ENCODE measurements at regions not wholly inside any gene's neighbourhood (a gene's known extent, or its start where the extent isn't known, plus 50 kb on each side); places are given as distances from the start of the nearest gene placed in this dataset.

GRCh38 chr12:98317939-98318899, 197.2 kb upstream of the TMPO start:
- DNase-seq = no peak

- no peak for DNase-seq
Observed at GRCh38 chr12:98319716-98320425, 195.5 kb upstream of the TMPO start.

GRCh38 chr12:98325003-98325402, 190.4 kb upstream of the TMPO start:
- DNase-seq = no peak

GRCh38 chr12:98328467-98328866, 186.9 kb upstream of the TMPO start:
- no peak for DNase-seq

DNA sequence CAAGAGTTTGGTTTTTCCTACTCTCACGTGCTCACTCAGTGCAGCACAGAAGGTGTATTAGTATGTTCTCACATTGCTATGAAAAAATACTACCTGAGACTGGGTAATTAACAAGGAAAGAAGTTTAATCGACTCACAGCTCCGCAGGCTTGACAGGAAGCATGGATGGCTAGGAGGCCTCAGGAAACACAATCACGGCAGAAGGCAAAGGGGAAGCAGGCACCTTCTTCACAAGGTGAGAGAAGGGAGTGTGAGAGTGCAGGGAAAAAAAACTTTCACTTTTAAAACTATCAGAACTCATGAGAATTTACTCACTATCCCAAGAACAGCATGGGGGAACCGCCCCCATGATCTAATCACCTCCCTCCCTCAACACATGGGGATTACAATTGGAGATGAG, 185.8 kb upstream of the TMPO start:
- no peak for DNase-seq

DNA sequence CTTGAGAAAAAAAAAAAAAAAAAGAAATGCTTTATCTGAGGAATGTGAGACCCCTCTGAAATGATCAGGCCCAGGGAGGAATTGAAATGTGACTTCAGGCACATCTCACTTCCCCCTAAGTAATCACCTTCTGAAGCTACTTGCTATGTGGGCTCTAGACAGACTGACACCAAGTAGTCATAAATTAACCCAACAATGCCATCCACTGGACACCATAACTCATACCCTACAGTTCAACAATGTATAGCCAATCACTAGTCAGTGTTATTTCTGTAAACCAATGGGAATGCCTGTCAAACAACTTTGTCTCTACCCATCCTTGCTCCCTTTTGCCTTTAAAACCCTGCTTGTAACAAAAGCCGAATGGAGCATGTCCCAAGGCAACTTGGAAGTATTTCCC, 182.7 kb upstream of the TMPO start:
- no peak for DNase-seq

DNA sequence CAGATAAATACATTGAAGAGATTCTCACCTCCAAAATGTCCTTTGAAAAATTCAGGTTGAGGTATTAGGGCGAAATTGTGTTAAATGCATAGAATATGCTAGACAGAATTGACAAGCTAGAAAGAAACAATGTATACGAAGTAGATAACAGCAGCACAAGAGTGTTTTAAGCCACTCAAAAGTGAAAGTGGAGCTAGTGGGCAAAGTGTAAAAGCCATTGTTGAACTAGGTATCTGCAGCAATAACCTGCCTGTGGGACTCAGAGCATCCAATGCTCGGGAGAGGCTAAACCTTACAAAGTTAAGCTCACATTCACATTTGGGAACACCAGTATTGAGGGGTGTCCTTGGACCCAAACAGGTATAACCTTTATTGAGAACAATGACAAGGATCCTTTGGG, 180.6 kb upstream of the TMPO start:
- DNase-seq = no peak

GRCh38 chr12:98341026-98341425, 174.4 kb upstream of the TMPO start:
- DNase-seq = no peak

GRCh38 chr12:98341732-98342131, 173.7 kb upstream of the TMPO start:
- no peak for DNase-seq

DNA sequence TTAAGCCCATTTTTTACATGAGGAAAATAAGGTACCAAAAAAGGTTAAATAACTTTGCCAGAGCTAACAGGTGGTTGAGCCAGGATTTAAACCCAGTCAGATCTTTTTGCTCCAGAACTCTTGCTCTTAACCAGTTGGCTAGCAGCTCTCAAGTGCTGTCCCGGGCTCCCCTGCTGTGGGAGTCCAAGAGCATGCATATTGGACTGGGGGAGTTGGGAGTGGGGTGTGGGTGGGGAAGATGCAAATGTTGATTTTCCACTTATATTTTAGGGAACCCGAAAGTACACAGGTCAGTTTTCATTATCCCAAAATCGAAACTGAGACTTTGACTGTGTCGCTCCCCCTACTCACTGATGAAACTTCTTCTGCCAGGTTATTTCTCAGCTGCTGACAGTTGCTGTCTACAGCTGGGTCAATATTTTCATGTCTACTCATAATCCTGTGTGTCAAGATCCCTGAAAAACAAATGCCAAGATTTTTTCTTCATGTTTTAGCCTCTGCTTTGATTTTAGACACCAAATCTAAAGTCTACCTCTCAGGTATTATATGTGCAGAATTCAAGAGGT, 172.3 kb upstream of the TMPO start:
- no peak for DNase-seq

- DNase-seq = no peak
Observed at GRCh38 chr12:98344046-98344930, 171.1 kb upstream of the TMPO start.

DNA sequence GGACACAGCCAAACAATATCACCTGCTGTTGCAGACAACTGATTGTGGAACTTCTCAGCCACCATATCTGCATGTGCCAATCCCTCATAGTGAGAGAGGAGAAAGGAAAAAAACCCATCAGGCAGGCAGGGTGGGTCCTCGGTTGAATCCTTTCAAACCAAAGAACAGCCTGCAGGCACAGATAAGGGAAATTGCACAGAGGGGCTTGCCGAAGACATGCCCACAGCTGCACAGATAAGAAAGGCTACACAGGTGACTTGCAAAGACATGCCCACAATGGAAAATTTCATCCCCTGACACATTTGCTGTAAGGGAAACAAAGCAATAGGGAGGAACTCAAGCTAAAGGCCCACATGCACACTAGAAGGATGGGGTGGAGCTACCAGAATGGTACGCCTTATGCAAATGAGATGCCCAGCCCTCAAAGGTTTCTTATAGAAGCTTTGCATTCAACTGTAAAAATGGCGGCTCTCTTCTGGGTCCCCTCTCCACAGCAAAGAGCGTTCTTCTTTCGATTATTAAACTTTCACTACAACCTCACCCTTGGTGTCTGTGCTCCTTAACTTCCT, 170.0 kb upstream of the TMPO start:
- no peak for DNase-seq

DNA sequence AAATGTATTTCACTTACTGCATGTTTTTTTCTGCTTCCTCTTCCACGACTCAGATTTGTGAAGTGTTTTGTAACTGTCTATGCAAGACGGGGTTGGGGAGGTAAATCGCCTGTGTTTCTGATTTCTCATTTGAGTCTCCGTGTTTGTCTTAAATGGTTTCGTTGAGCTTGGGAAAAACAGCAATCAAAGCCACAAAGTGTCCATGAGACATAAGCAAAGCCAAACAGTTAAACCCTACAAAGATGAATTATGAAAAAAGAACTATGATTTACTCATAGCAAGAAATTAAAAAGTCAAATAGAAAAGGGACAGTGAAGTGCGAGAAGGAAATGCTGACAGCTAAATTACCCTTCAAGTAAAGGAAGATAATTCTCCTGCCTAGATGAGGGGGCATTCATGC, 164.3 kb upstream of the TMPO start:
- no peak for DNase-seq

- DNase-seq = no peak
Observed at GRCh38 chr12:98351784-98352183, 163.6 kb upstream of the TMPO start.

DNA sequence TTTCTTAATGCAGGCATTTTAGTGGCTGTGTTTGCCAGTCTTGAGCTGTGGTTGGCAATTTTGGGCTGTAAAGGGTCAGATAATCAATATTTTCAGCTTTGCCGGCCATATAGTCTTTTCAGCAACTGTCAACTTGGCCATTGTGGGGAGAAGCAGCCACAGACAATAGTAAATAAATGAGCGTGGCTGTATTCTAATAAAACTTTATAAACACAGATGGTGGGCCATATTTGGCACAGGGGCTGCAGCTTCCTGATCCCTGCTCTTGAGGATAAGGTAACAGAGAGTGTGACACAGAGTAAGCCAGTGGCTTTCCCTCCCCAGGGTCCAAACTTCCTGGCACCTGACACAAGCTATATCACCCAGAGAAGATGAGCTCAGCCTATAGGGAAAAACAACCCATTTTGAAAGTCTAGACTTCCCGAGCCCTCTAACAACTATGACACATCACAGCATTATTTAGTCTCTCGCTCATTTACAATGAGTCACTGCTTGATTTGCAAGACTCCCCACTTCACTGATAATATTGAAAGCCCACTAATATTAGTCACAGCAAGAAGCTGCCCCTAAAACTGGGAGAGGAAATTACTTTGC, 163.1 kb upstream of the TMPO start:
- DNase-seq = no peak

GRCh38 chr12:98352835-98353234, 162.6 kb upstream of the TMPO start:
- no peak for DNase-seq

DNA sequence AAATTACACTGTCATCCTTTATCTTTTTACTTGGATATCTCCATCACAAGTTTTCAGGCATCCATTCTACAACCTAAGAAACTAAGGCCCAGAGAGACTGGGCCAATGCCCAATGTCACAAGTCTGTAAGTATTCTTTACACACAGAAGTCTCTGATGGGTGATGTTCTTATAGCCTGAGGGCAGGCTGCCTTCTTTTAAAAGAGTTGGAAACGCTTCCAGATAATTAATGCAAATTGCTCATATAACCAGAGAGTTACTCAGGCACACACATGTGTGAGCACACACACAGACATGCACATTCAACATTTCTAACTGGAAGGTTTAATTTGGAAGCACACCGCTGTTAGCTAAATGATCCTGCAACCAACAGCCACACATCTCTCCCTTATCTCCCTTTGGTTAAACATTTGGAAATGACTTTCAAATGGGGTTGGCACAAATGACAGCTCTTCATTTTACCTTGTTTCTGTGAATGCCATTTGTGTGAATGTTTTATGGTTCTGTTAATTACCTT, 160.8 kb upstream of the TMPO start:
- DNase-seq = no peak

- DNase-seq = no peak
Observed at GRCh38 chr12:98355322-98355721, 160.1 kb upstream of the TMPO start.

DNA sequence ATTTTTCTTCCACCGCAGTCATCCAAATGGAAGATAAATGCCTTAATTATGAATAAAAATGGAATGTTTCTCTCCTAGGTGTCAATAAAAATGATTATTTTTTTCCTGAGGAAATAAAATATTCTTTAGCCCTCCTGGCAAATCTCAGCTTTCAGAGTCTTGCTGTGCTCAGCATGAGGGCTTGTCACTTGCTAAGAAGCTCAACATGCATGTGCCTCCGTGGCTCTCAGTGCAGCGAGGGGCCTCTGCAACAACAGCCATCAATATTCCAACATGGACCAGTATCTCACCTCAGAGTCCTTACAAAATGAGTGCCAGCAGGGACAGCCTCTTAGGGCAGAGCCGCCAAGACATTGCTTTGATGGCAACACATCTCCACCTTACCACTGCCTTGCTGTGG, 159.5 kb upstream of the TMPO start:
- DNase-seq = no peak

DNA sequence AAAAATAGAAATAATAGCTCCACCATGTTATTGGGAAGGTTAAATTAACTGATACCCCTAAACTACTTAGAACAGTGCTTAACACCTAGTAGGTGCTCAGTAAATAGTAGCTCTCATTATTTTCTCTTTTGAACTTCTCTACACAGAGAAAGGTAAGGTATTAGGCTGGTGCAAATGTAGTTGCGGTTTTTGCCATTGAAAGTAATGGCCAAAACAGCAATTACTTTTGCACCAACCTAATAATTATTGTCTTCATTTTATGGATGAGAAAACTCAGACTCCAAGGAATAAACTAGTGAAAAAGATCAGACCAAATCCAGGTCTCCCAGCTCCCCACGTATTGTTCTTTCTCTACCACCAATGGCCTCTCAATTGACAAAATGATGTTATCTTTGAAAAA, 157.2 kb upstream of the TMPO start:
- DNase-seq = no peak

DNA sequence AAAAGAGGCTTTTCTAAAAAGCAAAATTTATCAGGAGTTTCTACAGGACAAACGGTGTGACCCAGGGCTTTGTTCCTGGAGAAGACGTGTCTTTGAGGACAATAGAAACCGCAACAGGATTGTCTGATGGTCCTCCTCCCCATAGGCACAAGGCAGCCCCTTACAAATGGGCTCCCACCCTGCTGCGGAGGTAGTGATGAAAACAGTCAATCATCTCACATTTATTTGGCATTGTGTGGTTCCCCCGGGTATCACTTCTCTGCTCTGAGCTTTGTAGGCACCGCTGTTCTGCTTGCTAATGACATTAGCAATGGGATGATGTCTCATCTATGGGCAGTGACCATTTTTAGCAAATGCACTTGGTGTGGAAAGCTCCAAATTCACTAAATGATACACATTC, 155.5 kb upstream of the TMPO start:
- no peak for DNase-seq

DNA sequence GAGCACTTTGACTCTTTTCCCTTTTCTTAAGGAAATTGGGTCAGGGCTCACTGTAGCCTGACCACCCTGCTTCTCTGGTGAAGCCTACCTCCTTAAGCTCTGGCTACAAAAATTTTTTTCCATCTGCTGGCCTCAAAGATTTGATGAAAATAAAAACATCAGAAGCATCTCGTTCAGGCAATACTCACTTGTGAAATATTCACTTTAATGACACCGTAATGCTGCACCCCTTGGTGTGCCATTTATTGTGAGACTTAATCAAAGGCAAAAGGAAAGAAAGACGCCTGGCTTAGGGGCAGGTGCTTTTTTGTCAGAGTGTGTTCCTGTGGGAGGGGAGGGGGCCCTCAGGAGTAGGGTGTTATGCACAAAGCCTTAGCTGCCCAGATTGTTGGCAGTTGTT, 155.0 kb upstream of the TMPO start:
- no peak for DNase-seq
